C4-2B (cell line): ENCODE measurements at regions not wholly inside any gene's neighbourhood (a gene's known extent, or its start where the extent isn't known, plus 50 kb on each side); places are given as distances from the start of the nearest gene placed in this dataset.

Source experiments
- ZFX ChIP-seq: fragments of 450-650 bp; IDR thresholded peaks from 2 replicates; pipeline ENCODE4 v1.6.1; 2017
- TF ChIP-seq, protein P1 (sequence below): fragments of 450-650 bp; conservative IDR thresholded peaks from 2 replicates; pipeline ENCODE4 v1.5.1; 2017; ENCODE audit warnings: mild to moderate bottlenecking

GRCh38 chr7:1296356-1296981 lies 63.8 kb downstream of the UNCX start:
- TF ChIP-seq, protein P1, sequence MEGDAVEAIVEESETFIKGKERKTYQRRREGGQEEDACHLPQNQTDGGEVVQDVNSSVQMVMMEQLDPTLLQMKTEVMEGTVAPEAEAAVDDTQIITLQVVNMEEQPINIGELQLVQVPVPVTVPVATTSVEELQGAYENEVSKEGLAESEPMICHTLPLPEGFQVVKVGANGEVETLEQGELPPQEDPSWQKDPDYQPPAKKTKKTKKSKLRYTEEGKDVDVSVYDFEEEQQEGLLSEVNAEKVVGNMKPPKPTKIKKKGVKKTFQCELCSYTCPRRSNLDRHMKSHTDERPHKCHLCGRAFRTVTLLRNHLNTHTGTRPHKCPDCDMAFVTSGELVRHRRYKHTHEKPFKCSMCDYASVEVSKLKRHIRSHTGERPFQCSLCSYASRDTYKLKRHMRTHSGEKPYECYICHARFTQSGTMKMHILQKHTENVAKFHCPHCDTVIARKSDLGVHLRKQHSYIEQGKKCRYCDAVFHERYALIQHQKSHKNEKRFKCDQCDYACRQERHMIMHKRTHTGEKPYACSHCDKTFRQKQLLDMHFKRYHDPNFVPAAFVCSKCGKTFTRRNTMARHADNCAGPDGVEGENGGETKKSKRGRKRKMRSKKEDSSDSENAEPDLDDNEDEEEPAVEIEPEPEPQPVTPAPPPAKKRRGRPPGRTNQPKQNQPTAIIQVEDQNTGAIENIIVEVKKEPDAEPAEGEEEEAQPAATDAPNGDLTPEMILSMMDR = no peak
- no peak for TF ChIP-seq ZFX
